Tibial artery (tissue), 4 donors: ENCODE measurements at regions not wholly inside any gene's neighbourhood (a gene's known extent, or its start where the extent isn't known, plus 50 kb on each side); places are given as distances from the start of the nearest gene placed in this dataset.

Source experiments
- DNase-seq, 2 donors: peaks; one replicate each; pipeline ENCODE4 v3.0.0-alpha.2; 2019
- H3K27ac ChIP-seq, 2 donors: fragments of 200-600 bp; sonication (generic) in 1 of 2; 1 replicate in 1 of 2; 2 replicates in 1 of 2; pipeline ENCODE4 v1.5.1; 2018 to 2019; ENCODE audit warnings: mild to moderate bottlenecking in 1 of 2
- H3K27me3 ChIP-seq, 2 donors: fragments of 200-600 bp; sonication (generic) in 1 of 2; one replicate each; pipeline versions ENCODE4 v1.5.1 to v1.6.0; 2016 to 2019
- H3K36me3 ChIP-seq, 3 donors: fragments of 200-600 bp; sonication (generic) in 2 of 3; one replicate each; pipeline ENCODE4 v1.5.1; 2016 to 2019; ENCODE audit warnings: mild to moderate bottlenecking in 2 of 3
- H3K4me1 ChIP-seq, 4 donors: fragments of 200-600 bp; sonication (generic) in 2 of 4; 1 replicate in 3 of 4; 2 replicates in 1 of 4; pipeline ENCODE4 v1.5.1; 2016 to 2019
- H3K4me3 ChIP-seq, 2 donors: fragments of 200-600 bp; sonication (generic) in 1 of 2; 1 replicate in 1 of 2; 2 replicates in 1 of 2; pipeline ENCODE4 v1.5.1; 2018 to 2019; ENCODE audit warnings: mild to moderate bottlenecking in 2 of 2
- H3K9me3 ChIP-seq, 3 donors: fragments of 200-600 bp; sonication (generic) in 1 of 3; one replicate each; pipeline ENCODE4 v1.5.1; 2016 to 2019
- intact Hi-C: fragments of 100-400 bp; cut with DNase I; formaldehyde crosslinking; loops from one replicate; pipeline ENCODE4 v1.15.0; 2023; ENCODE audit warnings: low total_unique reads
- TF ChIP-seq, protein P1 (sequence below), 2 experiments: fragments of 200-600 bp in 1 of 2; fragments of 450-650 bp in 1 of 2; IDR thresholded peaks; one replicate each; pipeline ENCODE4 v1.5.1; 2017 to 2019; ENCODE audit warnings: antibody characterized with exemption in 2 of 2, mild to moderate bottlenecking in 1 of 2, moderate library complexity in 1 of 2

DNA sequence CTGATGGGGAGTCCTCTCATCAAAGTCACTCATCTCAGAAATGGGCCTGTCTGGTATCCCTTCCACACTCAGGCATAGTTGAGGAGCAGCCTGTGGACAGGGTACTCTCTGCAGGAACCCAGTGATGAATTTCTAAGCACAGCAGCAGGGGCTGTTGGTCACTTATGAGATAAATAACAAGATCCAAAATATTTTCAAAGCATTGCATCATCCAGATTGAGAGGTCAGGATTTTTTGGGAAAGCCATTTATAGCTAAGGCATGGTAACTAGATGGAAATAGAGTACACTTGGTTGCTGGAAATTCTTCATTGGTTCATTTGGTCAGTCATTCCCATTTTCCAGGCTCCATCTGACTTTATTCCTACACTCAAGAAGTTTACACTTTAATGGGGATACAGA, 246.8 kb upstream of the RAI14 start:
- DNase-seq: no peak
- H3K9me3 ChIP-seq: no peaks in the 10 kb centered on the region
- H3K27ac ChIP-seq: no peak overlapping the region
- H3K27me3 ChIP-seq: no peaks in the 10 kb centered on the region
- intact Hi-C loops: no loop called here
- no peak overlapping the region for H3K4me3 ChIP-seq
- no peaks in the 10 kb centered on the region for H3K4me1 ChIP-seq
- H3K36me3 ChIP-seq: no peaks in the 10 kb centered on the region
- TF ChIP-seq, protein P1, sequence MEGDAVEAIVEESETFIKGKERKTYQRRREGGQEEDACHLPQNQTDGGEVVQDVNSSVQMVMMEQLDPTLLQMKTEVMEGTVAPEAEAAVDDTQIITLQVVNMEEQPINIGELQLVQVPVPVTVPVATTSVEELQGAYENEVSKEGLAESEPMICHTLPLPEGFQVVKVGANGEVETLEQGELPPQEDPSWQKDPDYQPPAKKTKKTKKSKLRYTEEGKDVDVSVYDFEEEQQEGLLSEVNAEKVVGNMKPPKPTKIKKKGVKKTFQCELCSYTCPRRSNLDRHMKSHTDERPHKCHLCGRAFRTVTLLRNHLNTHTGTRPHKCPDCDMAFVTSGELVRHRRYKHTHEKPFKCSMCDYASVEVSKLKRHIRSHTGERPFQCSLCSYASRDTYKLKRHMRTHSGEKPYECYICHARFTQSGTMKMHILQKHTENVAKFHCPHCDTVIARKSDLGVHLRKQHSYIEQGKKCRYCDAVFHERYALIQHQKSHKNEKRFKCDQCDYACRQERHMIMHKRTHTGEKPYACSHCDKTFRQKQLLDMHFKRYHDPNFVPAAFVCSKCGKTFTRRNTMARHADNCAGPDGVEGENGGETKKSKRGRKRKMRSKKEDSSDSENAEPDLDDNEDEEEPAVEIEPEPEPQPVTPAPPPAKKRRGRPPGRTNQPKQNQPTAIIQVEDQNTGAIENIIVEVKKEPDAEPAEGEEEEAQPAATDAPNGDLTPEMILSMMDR (IDR thresholded peaks at IDR 0.05): no peak

DNA sequence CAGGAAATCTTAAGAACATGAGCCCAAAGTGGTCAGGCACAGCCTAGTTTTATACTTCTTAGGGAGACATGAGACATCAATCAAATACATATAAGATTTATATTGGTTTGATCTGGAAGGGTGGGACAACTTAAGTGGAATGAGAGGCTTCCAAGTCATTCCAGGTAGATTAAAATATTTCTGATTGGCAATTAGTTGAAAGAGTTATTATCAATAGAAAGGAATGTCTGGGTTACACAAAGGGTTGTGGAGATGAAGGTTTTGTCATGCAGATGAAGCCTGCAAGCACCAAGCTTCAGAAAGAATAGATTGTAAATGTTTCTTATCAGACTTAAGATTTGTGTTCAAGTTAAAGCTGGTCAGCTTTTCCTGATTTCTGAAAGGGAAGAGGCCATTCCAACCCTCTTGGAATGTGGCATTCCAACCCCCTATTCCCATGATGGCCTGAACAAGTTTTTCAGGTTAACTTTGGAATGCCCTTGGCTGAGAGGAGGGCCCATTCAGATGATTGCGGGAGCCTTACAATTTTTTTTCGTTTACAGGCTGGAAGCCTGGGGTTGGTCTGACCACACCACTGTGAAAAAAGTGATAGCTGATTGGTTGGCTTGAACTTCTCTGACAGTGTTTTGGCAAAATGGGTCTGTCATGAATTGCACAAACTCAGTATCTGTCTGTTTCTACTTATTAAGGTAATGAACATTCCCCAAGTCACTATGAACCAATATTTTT, 245.6 kb upstream of the RAI14 start:
- TF ChIP-seq, protein P1 (IDR thresholded peaks at IDR 0.05): no peak
- DNase-seq: no peak
- no peaks in the 10 kb centered on the region for H3K27me3 ChIP-seq
- no peaks in the 10 kb centered on the region for H3K36me3 ChIP-seq
- H3K9me3 ChIP-seq: no peaks in the 10 kb centered on the region
- no peak overlapping the region for H3K27ac ChIP-seq
- H3K4me3 ChIP-seq: no peak overlapping the region
- intact Hi-C loops: no loop called here
- H3K4me1 ChIP-seq: no peaks in the 10 kb centered on the region

DNA sequence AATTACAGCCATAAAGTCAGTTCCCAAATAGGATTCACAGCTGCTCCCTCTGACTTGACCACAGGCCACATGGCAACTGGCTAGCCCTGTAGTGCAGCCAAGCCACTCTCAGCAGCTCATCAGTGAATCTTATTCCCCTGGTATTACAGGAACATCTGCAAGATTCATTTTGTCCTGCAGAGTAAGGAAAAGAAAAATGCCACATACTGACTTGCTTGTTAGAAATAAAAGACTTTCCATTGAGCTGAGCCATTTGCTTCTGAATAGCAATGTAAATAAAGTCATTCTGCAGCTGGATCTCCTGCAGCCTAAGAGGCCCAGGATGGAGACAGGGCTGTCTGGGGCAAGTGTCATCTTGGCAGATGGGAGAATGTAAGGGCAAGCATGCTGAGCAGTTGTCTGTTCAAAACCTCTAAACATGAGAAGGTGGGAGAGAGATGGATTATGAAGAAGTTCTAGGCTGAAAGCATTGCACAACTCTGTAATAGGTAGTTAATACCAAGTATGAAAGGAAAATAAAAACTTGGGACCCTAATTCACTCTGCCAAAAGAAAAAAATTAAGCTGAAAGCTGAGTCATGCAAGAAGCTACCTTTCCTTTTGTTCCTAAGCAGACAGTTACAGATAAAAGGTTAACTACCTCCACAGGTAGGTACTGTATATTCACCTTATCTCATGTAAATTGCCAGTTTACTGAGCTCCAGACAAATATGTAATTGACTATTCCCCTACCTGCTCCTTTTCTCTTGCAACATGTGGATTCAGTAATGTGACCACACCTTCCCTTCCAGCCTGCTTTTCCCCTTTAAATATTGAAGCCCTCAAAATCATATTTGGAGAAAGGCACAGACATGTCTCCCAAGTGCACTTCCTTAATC, 244.4 kb upstream of the RAI14 start:
- H3K36me3 ChIP-seq: no peaks in the 10 kb centered on the region
- TF ChIP-seq, protein P1 (IDR thresholded peaks at IDR 0.05): no peak
- no peaks in the 10 kb centered on the region for H3K27me3 ChIP-seq
- intact Hi-C loops: no loop called here
- DNase-seq: no peak
- no peak overlapping the region for H3K4me3 ChIP-seq
- H3K4me1 ChIP-seq: no peaks in the 10 kb centered on the region
- no peaks in the 10 kb centered on the region for H3K9me3 ChIP-seq
- H3K27ac ChIP-seq: no peak overlapping the region

DNA sequence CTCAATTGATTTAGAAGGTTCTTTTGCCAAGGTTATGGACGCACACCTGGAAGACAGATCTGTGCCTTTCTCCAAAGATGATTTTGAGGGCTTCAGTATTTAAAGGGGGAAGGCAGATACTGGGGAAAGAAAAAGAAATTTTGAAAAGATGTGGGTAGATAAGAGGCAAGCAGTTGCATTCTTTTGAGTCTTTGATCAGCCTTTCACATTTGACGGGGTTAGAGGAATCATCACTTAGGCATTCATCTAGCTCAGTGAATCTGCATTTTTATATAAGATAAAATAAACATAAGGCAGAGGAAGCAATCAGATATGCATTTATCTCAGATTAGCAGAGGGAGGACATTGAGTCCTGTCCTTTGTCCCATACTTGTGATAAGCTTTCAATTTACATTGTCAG, 243.4 kb upstream of the RAI14 start:
- intact Hi-C loops: no loop called here
- Histone ChIP-seq H3K27ac (no peak overlapping the region), H3K4me1 (no peaks in the 10 kb centered on the region), H3K9me3 (no peaks in the 10 kb centered on the region), H3K27me3 (no peaks in the 10 kb centered on the region), H3K36me3 (no peaks in the 10 kb centered on the region), H3K4me3 (no peak overlapping the region)
- no peak for DNase-seq
- TF ChIP-seq, protein P1 (IDR thresholded peaks at IDR 0.05): no peak

DNA sequence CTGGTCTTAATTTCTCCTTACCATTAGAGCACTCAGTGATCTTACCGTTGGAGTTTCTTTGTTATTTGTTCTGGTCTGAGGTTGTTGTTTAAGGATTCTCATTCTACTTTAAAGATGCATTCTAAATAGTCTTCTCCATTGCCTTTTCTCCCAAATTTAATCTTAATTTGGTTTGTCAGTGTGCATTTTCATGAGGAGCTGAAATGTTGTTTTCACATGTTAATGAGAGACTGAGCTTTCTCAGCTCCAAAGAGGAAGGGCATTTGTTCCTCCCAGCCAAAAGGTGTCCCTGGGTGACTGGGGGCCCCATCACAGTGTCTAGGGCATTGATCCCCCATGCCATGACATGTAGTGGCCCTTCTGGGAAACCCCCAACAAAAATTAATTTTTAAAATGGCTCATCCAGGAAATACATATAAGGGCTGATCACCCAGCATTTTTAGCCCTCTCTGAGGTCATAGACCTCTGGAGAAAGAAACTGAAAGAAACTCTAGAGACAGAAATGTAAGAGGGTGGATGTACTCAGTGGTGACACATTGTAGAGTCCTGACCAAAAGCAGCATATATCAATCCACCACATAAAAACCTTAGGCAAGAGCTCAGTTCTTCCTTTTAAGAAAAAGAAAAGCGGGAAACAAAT, 240.4 kb upstream of the RAI14 start:
- intact Hi-C loops: no loop called here
- Histone ChIP-seq H3K4me3 (no peak overlapping the region), H3K36me3 (no peaks in the 10 kb centered on the region), H3K4me1 (no peaks in the 10 kb centered on the region), H3K27ac (no peak overlapping the region), H3K27me3 (no peaks in the 10 kb centered on the region), H3K9me3 (no peaks in the 10 kb centered on the region)
- no peak for DNase-seq
- TF ChIP-seq, protein P1 (IDR thresholded peaks at IDR 0.05): no peak
